ENCODE measurements at regions not wholly inside any gene's neighbourhood (a gene's known extent, or its start where the extent isn't known, plus 50 kb on each side); places are given as distances from the start of the nearest gene placed in this dataset.

DNA sequence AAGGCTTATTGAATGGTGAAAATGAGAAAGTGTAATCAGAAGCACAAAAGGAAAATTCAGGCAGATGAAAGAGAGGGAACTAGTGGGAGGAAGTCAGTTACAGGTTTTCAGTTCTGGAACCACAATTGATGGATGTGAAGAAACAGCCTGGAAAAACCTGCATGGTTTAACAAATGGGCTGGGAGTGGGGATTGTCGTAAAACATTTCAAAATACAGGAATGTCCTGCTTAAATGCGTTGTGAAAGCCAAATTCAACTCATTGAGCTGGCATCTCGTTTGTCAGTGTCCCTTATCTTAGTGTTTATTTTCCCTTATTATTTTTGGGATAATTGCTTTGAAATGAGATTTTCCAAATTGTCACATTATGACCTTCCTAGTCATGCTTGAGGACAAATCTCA lies 106.5 kb upstream of the RFC3 start:
- Histone ChIP-seq H3K9ac (ENCODE audit: low read depth, low read length) (no peak overlapping the region), H3K27ac (ENCODE audit: low read length) (no peak overlapping the region), H3K27me3 (ENCODE audit: insufficient read depth, low read length) (no peaks in the 10 kb centered on the region)

DNA sequence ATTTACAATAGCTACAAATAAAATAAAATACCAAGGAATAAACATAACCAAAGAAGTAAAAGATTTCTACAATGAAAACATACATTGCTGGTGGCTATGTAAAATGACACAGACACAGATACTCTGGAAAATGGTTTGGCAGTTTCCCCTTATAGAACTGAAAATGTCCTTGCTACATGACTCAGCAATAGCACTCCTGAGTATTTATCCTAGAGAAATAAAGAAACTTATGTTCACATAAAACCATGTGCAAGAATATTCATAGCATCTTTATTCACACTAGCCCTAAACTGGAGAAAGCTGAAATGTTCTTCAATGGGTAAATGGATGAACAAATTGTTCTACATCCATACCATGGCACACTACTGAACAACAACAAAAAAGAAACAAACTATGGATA lies 100.2 kb upstream of the RFC3 start:
- H3K9ac ChIP-seq (ENCODE audit: low read depth, low read length): no peak overlapping the region

More for the DNA sequence above, 106.5 kb upstream of the RFC3 start:
- H3K4me3 ChIP-seq (ENCODE audit: low read length): no peak overlapping the region
- no peaks in the 10 kb centered on the region for H3K4me1 ChIP-seq (ENCODE audit: insufficient read depth, low read length)
- H3K36me3 ChIP-seq (ENCODE audit: insufficient read depth, low read depth, low read length): no peaks in the 10 kb centered on the region
- no peaks in the 10 kb centered on the region for H3K9me3 ChIP-seq (ENCODE audit: insufficient read depth, low read depth, low read length)

DNA sequence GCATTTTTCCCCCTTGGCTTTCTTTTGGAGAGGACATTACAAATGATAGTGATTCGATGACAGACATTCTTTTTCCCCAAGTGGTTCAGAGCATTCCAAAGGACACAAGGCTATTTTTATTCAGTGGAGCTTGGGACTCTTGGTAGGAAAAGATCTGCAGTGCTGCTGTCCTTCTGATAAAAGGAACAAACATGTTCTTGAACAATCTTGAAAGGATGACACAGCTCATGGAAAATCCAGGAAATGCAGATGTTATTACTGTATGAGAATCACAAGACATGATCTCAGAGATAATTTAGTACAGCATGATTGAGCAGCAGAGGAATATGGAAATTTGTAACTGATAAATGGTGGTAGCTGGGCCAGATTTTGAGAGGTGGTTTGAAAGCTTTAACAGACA lies 96.2 kb upstream of the RFC3 start:
- H3K27ac ChIP-seq (ENCODE audit: low read length): no peak overlapping the region
- no peaks in the 10 kb centered on the region for H3K27me3 ChIP-seq (ENCODE audit: insufficient read depth, low read length)

More for the DNA sequence above, 100.2 kb upstream of the RFC3 start:
- no peaks in the 10 kb centered on the region for H3K27me3 ChIP-seq (ENCODE audit: insufficient read depth, low read length)
- no peak overlapping the region for H3K4me3 ChIP-seq (ENCODE audit: low read length)
- H3K4me1 ChIP-seq (ENCODE audit: insufficient read depth, low read length): no peaks in the 10 kb centered on the region
- no peak overlapping the region for H3K27ac ChIP-seq (ENCODE audit: low read length)
- no peaks in the 10 kb centered on the region for H3K36me3 ChIP-seq (ENCODE audit: insufficient read depth, low read depth, low read length)
- no peaks in the 10 kb centered on the region for H3K9me3 ChIP-seq (ENCODE audit: insufficient read depth, low read depth, low read length)

DNA sequence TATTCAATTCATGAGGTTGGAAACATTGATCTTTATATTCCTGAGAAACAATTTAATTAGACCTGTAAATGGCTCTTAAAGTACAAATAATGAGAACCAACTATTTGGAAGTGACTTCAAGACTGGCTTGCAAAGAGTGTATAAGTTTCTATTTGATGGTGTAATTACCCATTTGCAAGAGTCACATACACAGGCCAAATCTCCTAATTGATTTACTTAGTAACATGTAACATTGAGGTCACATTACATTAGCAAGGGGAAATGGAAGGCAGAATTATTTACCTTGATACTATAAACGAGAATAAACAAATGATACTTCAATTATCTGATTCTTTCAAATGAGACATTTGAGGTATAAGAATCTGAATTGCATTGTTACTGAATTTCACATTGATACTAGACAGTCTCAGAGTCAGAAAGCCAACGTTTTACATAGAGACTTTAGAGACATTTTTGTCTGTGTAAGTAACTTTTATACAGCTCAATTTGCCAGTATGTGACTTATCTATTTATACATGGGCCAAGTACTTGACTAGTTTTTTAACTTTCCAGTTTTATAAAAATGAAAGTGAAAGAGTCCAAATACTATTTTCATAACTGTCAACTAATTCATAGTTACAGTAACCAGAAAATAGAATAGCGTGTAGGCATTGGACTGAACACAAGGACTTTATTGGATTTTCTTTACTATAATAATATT lies 95.6 kb upstream of the RFC3 start:
- no peak overlapping the region for H3K4me3 ChIP-seq (ENCODE audit: low read length)
- H3K9ac ChIP-seq (ENCODE audit: low read depth, low read length): no peak overlapping the region
- no peaks in the 10 kb centered on the region for H3K9me3 ChIP-seq (ENCODE audit: insufficient read depth, low read depth, low read length)
- H3K27ac ChIP-seq (ENCODE audit: low read length): no peak overlapping the region
- H3K4me1 ChIP-seq (ENCODE audit: insufficient read depth, low read length): no peaks in the 10 kb centered on the region
- H3K27me3 ChIP-seq (ENCODE audit: insufficient read depth, low read length): no peaks in the 10 kb centered on the region
- H3K36me3 ChIP-seq (ENCODE audit: insufficient read depth, low read depth, low read length): no peaks in the 10 kb centered on the region

More for the DNA sequence above, 96.2 kb upstream of the RFC3 start:
- no peaks in the 10 kb centered on the region for H3K36me3 ChIP-seq (ENCODE audit: insufficient read depth, low read depth, low read length)
- H3K9me3 ChIP-seq (ENCODE audit: insufficient read depth, low read depth, low read length): no peaks in the 10 kb centered on the region
- no peak overlapping the region for H3K9ac ChIP-seq (ENCODE audit: low read depth, low read length)
- no peak overlapping the region for H3K4me3 ChIP-seq (ENCODE audit: low read length)
- no peaks in the 10 kb centered on the region for H3K4me1 ChIP-seq (ENCODE audit: insufficient read depth, low read length)

DNA sequence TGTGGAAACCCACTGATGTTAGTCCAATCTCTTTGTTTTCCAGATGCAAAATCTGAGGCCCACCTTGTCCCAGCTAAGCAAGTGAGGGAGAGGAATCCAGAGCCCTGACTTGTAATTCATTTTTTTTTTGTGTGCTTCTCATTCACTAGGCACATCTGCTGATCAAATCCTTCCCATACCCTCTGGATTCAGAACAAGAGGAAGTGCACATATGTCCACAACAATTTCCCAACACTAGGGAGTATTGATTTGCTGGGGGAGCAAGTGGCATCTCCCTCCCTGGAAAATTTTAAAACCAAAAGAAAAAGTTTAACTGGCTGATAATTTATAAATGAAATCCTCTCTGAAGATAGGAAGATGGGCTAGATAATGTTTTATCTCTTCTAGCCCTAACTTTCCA lies 94.6 kb upstream of the RFC3 start:
- Histone ChIP-seq H3K27ac (ENCODE audit: low read length) (no peak overlapping the region), H3K27me3 (ENCODE audit: insufficient read depth, low read length) (no peaks in the 10 kb centered on the region), H3K9me3 (ENCODE audit: insufficient read depth, low read depth, low read length) (no peaks in the 10 kb centered on the region), H3K4me3 (ENCODE audit: low read length) (no peak overlapping the region), H3K36me3 (ENCODE audit: insufficient read depth, low read depth, low read length) (no peaks in the 10 kb centered on the region), H3K4me1 (ENCODE audit: insufficient read depth, low read length) (no peaks in the 10 kb centered on the region), H3K9ac (ENCODE audit: low read depth, low read length) (no peak overlapping the region)

DNA sequence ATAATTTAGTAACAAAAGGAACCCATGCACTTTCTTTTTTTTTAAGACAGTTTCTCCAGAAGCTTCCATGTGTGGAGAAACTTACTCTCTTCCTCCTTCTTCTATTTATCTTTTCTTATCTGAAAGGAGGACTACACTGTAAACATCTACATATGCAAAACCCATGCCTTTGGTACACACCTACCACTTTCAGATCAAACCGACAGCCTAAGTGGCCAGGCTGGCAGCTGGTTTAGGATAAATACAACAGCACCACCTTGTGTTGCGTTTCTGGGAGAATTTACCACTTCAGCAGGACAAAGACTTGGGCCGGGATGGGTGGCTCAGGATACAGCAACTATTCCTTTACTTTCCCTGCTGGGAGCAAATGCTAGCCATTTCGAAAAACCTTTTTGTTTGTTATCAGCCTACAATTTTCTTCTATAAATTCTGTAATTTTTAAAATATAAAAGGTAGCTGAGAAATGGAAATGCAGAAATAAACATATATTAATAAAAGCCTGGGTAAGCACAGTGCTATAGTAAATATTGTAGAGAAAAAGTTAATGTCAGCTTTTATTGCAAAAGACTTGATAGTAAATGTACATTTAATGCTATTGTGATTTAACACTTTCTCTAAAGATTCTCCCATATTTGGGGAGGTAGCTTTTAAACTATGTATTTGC lies 94.0 kb upstream of the RFC3 start:
- Histone ChIP-seq H3K27ac (ENCODE audit: low read length) (no peak overlapping the region), H3K4me3 (ENCODE audit: low read length) (no peak overlapping the region), H3K4me1 (ENCODE audit: insufficient read depth, low read length) (no peaks in the 10 kb centered on the region), H3K27me3 (ENCODE audit: insufficient read depth, low read length) (no peaks in the 10 kb centered on the region), H3K36me3 (ENCODE audit: insufficient read depth, low read depth, low read length) (no peaks in the 10 kb centered on the region), H3K9me3 (ENCODE audit: insufficient read depth, low read depth, low read length) (no peaks in the 10 kb centered on the region), H3K9ac (ENCODE audit: low read depth, low read length) (no peak overlapping the region)

DNA sequence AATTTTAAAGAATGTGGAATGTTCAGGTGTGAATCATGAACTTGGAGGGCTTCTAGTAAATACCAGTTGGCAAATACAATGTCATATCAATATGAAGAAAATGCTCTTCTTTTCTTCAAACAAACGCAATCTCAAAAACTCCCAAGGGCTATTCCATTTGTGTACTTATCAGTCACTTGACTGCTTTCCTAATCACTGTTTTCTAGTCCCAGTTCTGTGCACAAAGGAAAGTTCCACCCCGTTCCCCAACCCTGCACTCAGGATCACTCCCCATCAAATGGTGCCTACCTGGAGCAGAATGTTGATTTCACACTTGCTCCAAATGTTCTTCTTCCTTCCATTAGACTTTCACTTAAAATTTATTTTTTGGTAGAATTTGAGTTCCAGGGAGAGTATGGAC lies 92.6 kb upstream of the RFC3 start:
- Histone ChIP-seq H3K27ac (ENCODE audit: low read length) (no peak overlapping the region), H3K4me3 (ENCODE audit: low read length) (no peak overlapping the region), H3K9ac (ENCODE audit: low read depth, low read length) (no peak overlapping the region), H3K27me3 (ENCODE audit: insufficient read depth, low read length) (no peaks in the 10 kb centered on the region), H3K9me3 (ENCODE audit: insufficient read depth, low read depth, low read length) (no peaks in the 10 kb centered on the region), H3K4me1 (ENCODE audit: insufficient read depth, low read length) (no peaks in the 10 kb centered on the region), H3K36me3 (ENCODE audit: insufficient read depth, low read depth, low read length) (no peaks in the 10 kb centered on the region)

DNA sequence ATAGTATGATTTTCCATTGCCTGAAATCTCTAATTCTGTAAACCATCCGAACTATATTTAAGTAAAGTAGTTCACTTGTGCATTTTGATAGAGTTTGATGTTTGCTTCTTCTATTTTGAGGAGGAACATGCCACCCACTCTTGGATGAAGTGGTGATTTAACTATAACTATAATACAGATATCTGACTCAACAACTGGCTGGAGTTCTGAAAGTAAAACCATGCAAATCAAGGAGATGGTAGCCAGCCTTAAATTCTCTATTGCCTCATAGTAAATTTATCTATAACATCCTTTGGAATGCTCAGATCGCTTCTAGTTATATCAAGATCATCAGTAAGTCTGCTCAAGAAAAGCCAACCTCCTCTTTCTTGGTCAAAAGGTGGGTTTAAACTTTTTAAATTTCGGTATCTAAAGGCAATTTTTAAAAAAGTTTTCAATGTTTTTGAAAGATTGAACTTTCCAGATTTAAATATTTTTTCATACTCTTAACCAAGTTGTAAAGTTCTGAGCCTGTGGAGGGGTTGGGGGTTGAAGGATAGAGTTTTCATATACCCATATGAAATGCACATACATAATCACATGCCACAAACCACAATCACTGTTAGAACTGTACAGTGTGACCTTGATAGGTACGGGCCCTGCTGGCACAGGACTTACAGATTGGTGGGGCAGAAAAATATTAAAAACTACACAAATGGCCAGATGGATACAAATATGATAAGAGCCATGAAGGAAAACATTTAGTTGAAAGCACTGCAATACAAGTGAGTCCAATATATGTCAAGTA lies 90.5 kb upstream of the RFC3 start:
- Histone ChIP-seq H3K27me3 (ENCODE audit: insufficient read depth, low read length) (no peaks in the 10 kb centered on the region), H3K4me1 (ENCODE audit: insufficient read depth, low read length) (no peaks in the 10 kb centered on the region), H3K4me3 (ENCODE audit: low read length) (no peak overlapping the region), H3K9ac (ENCODE audit: low read depth, low read length) (no peak overlapping the region), H3K36me3 (ENCODE audit: insufficient read depth, low read depth, low read length) (no peaks in the 10 kb centered on the region), H3K27ac (ENCODE audit: low read length) (no peak overlapping the region), H3K9me3 (ENCODE audit: insufficient read depth, low read depth, low read length) (no peaks in the 10 kb centered on the region)

DNA sequence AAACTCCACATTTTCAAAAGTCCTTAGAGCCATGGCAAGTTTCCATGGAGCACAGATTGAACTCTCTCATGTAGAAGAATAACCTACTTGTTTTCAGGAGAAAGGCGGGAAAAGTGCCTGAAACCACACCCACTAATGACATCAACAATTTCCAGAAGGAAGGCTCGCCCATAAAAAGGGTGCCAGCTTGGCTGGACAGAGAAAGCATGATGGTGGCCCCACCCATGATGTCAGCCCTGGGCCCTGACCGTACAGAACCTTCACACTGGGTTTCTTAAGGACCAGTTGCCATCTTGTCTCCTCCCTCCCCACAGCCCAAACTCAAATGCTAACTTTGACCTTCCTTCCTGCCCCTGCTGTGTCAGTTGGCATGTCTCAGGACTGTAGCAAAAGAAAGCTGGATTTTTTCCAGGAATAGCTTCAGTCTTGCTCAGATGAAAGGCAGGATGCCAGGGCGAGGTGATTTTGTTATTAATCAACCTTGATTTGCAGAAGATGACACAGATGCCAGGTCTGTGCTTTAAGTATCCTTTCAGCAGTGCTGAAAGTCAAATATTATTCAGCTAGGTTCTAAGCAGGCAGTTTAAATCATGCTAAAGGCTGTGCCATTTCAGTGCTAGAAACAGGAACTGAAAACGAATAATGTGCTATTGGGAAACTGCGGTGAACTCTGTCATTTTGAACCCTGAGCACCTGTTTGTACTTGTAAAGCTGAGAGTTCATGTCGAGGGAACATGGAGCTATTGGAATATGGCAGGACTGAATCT lies 89.5 kb upstream of the RFC3 start:
- Histone ChIP-seq H3K27me3 (ENCODE audit: insufficient read depth, low read length) (no peaks in the 10 kb centered on the region), H3K9ac (ENCODE audit: low read depth, low read length) (no peak overlapping the region), H3K27ac (ENCODE audit: low read length) (no peak overlapping the region), H3K4me3 (ENCODE audit: low read length) (no peak overlapping the region), H3K36me3 (ENCODE audit: insufficient read depth, low read depth, low read length) (no peaks in the 10 kb centered on the region), H3K4me1 (ENCODE audit: insufficient read depth, low read length) (no peaks in the 10 kb centered on the region), H3K9me3 (ENCODE audit: insufficient read depth, low read depth, low read length) (no peaks in the 10 kb centered on the region)

DNA sequence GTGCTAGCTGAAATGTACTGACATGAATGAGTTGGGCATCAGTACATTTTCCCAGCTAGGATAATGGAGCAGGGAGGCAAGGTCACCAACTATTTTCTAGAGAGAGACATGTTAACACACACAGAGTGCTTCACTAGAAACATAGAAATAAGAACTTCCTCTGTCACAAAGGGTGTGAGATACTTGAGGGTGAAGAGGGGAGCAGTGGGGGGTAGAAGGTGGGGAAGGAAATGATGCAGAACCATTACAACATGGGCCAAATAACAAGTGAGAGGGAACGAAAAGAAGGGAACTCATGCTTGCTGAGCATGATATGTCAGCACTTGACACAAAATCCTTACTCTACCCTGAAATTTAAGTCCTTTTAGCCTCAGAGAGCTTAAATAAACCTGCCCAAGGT lies 87.8 kb upstream of the RFC3 start:
- H3K4me1 ChIP-seq (ENCODE audit: insufficient read depth, low read length): no peaks in the 10 kb centered on the region
- H3K27me3 ChIP-seq (ENCODE audit: insufficient read depth, low read length): no peaks in the 10 kb centered on the region
- no peak overlapping the region for H3K4me3 ChIP-seq (ENCODE audit: low read length)
- no peaks in the 10 kb centered on the region for H3K36me3 ChIP-seq (ENCODE audit: insufficient read depth, low read depth, low read length)
- no peak overlapping the region for H3K27ac ChIP-seq (ENCODE audit: low read length)
- no peaks in the 10 kb centered on the region for H3K9me3 ChIP-seq (ENCODE audit: insufficient read depth, low read depth, low read length)
- H3K9ac ChIP-seq (ENCODE audit: low read depth, low read length): no peak overlapping the region

DNA sequence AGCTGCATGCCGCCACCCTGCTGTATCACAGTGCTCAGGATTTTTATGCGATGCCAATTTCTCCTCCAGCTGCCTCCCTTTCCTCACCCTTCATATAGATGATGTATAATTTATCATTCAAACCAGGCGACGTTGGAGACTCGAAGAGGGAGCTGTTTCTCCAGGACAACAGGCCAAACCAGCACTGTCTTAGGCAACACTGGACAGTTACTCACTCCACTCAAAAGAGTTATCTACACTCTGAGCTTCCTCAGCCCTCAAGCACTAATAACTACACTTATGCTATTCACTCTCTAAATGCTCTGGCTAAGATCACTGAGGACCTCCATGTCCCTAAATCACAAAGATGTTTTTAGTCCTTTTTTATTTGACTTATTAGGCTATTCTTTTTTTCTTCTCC lies 87.3 kb upstream of the RFC3 start:
- Histone ChIP-seq H3K9ac (ENCODE audit: low read depth, low read length) (no peak overlapping the region), H3K9me3 (ENCODE audit: insufficient read depth, low read depth, low read length) (no peaks in the 10 kb centered on the region), H3K36me3 (ENCODE audit: insufficient read depth, low read depth, low read length) (no peaks in the 10 kb centered on the region), H3K4me1 (ENCODE audit: insufficient read depth, low read length) (no peaks in the 10 kb centered on the region), H3K27ac (ENCODE audit: low read length) (no peak overlapping the region), H3K27me3 (ENCODE audit: insufficient read depth, low read length) (no peaks in the 10 kb centered on the region), H3K4me3 (ENCODE audit: low read length) (no peak overlapping the region)
